Endothelial cell of umbilical vein (primary cell): ENCODE measurements at regions not wholly inside any gene's neighbourhood (a gene's known extent, or its start where the extent isn't known, plus 50 kb on each side); places are given as distances from the start of the nearest gene placed in this dataset.
"Not testable (repeated sequence)": the region's sequence is repeated elsewhere in the genome, so short reads cannot be mapped to it uniquely, and the experiment has no call there.

ENCODE experiments used
- BruUV-seq: library from RNA; stranded (reverse); fragments of 400-500 nt; replicated peaks from 2 replicates; lab custom pipeline; 2021; lab: Mats Ljungman, UMichigan
- CTCF ChIA-PET: fragments of 300-600, 350-600 bp; sonication (Branson Sonifier 250); formaldehyde crosslinking; loops from one replicate; lab custom pipeline; 2021; ENCODE audit warnings: antibody characterized with exemption, inconsistent platforms; lab: Charles Lee
- POLR2A ChIA-PET: fragments of 300-600, 350-600 bp; sonication (Branson Sonifier 250); formaldehyde crosslinking; loops from one replicate; lab custom pipeline; 2021; ENCODE audit warnings: antibody characterized with exemption, inconsistent platforms; lab: Charles Lee
- DNase-seq: peaks from one replicate; pipeline ENCODE4 v3.0.0-alpha.2; 2011; ENCODE audit warnings: low read depth, low spot score
- FAIRE-seq: peaks from 2 replicates; lab custom pipeline; 2011; peaks lifted over from hg19 to GRCh38; lab: Jason Lieb, UNC
- H2AFZ ChIP-seq: 2 replicates; pipeline ENCODE4 v1.6.0; 2012; ENCODE audit warnings: low read depth, low read length, control low read depth, inconsistent platforms
- H3K27ac ChIP-seq: 2 replicates; pipeline ENCODE4 v1.5.1; 2011; ENCODE audit warnings: low read depth, mild to moderate bottlenecking, control low read depth, low read length, moderate library complexity; ENCODE audit not compliant: insufficient read depth
- H3K27me3 ChIP-seq, 2 experiments: 2 replicates each; pipeline versions ENCODE4 v1.6.0 to v1.6.1; 2011; ENCODE audit warnings: low read length in 2 of 2, mixed read lengths in 1 of 2; ENCODE audit not compliant: control insufficient read depth in 2 of 2, insufficient read depth in 2 of 2
- H3K36me3 ChIP-seq, 2 experiments: 2 replicates in 1 of 2; 3 replicates in 1 of 2; pipeline ENCODE4 v1.5.1; 2011; ENCODE audit warnings: low read length in 2 of 2, mild to moderate bottlenecking in 1 of 2, moderate library complexity in 1 of 2; ENCODE audit not compliant: control insufficient read depth in 2 of 2, insufficient read depth in 2 of 2; ENCODE audit errors: extremely low read depth in 1 of 2
- H3K4me1 ChIP-seq: 3 replicates; pipeline ENCODE4 v1.5.1; 2011; ENCODE audit warnings: mild to moderate bottlenecking, low read length; ENCODE audit not compliant: control insufficient read depth, insufficient read depth; ENCODE audit errors: extremely low read depth
- H3K4me2 ChIP-seq: 2 replicates; pipeline ENCODE4 v1.6.1; 2011; ENCODE audit warnings: low read length, control low read depth, mixed read lengths; ENCODE audit not compliant: insufficient read depth
- H3K4me3 ChIP-seq, 3 experiments: fragments of 200-600 bp in 1 of 3; sonication (generic), shearing (Covaris generic) in 1 of 3; replicated peaks in 1 of 3; 2 replicates each; pipeline ENCODE4 v1.5.1; 2011 to 2016; ENCODE audit warnings: control low read depth in 3 of 3, low read length in 3 of 3, mild to moderate bottlenecking in 2 of 3, inconsistent platforms in 1 of 3, low read depth in 1 of 3, moderate library complexity in 1 of 3; ENCODE audit not compliant: insufficient read depth in 1 of 3
- H3K79me2 ChIP-seq: 2 replicates; pipeline ENCODE4 v1.6.0; 2012; ENCODE audit warnings: low read length, inconsistent platforms; ENCODE audit not compliant: control insufficient read depth, insufficient read depth
- H3K9ac ChIP-seq: replicated peaks from 2 replicates; pipeline ENCODE3; 2011; ENCODE audit warnings: low read length, control low read depth; ENCODE audit not compliant: insufficient read depth; ENCODE audit errors: extremely low read depth
- H3K9me1 ChIP-seq: replicated peaks from 3 replicates; pipeline ENCODE4 v1.6.0; 2011; ENCODE audit warnings: mild to moderate bottlenecking, low read length; ENCODE audit not compliant: control insufficient read depth, insufficient read depth; ENCODE audit errors: extremely low read depth
- H3K9me3 ChIP-seq: replicated peaks from 2 replicates; pipeline ENCODE4 v1.5.1; 2012; ENCODE audit warnings: low read length, inconsistent platforms; ENCODE audit not compliant: control insufficient read depth, insufficient read depth
- H4K20me1 ChIP-seq: replicated peaks from 2 replicates; pipeline ENCODE3; 2011; ENCODE audit warnings: mild to moderate bottlenecking, low read length; ENCODE audit not compliant: control insufficient read depth, insufficient read depth; ENCODE audit errors: extremely low read depth
- MAX ChIP-seq: IDR thresholded peaks from 2 replicates; pipeline ENCODE4 v1.6.1; 2011; ENCODE audit not compliant: insufficient read depth, insufficient read length
- dilution Hi-C: fragments of 300-500 bp; cut with MboI; formaldehyde crosslinking; loops from one replicate; pipeline ENCODE4 v1.15.0; 2019; ENCODE audit warnings: low sequenced_read_pairs; ENCODE audit not compliant: extremely low pct_ligation_motif_present
- intact Hi-C: fragments of 100-400 bp; cut with micrococcal nuclease; formaldehyde crosslinking; loops from one replicate; pipeline ENCODE4 v1.10.0; 2022

- BruUV-seq, H2AFZ ChIP-seq, CTCF ChIA-PET, H3K4me3 ChIP-seq, POLR2A ChIA-PET, H3K9me1 ChIP-seq, H3K36me3 ChIP-seq, intact Hi-C loops, H4K20me1 ChIP-seq, H3K27me3 ChIP-seq, H3K4me1 ChIP-seq, H3K9me3 ChIP-seq, H3K4me2 ChIP-seq, H3K27ac ChIP-seq, FAIRE-seq, H3K79me2 ChIP-seq, H3K9ac ChIP-seq, dilution Hi-C loops: not testable (repeated sequence)
- peak; percentile 67 for DNase-seq
- peak; percentile 48 for TF ChIP-seq MAX
These were observed 1690.6 kb downstream of the SPATA31A7 start for GRCh38 chr9:62880453-62880852.

- H3K9ac ChIP-seq, H3K27ac ChIP-seq, H2AFZ ChIP-seq, FAIRE-seq, BruUV-seq, H3K4me1 ChIP-seq, CTCF ChIA-PET, H3K27me3 ChIP-seq, intact Hi-C loops, H3K79me2 ChIP-seq, POLR2A ChIA-PET, H3K9me1 ChIP-seq, H3K36me3 ChIP-seq, H4K20me1 ChIP-seq, dilution Hi-C loops, DNase-seq, H3K9me3 ChIP-seq, H3K4me3 ChIP-seq, H3K4me2 ChIP-seq: not testable (repeated sequence)
These were observed 1691.1 kb downstream of the SPATA31A7 start for GRCh38 chr9:62880971-62881370.

- H3K4me3 ChIP-seq, CTCF ChIA-PET, H4K20me1 ChIP-seq, DNase-seq, H3K27me3 ChIP-seq, intact Hi-C loops, dilution Hi-C loops, H3K4me1 ChIP-seq, H3K4me2 ChIP-seq, H3K9me3 ChIP-seq, H3K27ac ChIP-seq, H2AFZ ChIP-seq, H3K36me3 ChIP-seq, H3K79me2 ChIP-seq, POLR2A ChIA-PET, H3K9me1 ChIP-seq, BruUV-seq, FAIRE-seq, H3K9ac ChIP-seq: not testable (repeated sequence)
These were observed 1692.0 kb downstream of the SPATA31A7 start for GRCh38 chr9:62881811-62882210.

- BruUV-seq, CTCF ChIA-PET, H3K79me2 ChIP-seq, H3K4me3 ChIP-seq, intact Hi-C loops, dilution Hi-C loops, DNase-seq, H3K36me3 ChIP-seq, POLR2A ChIA-PET, H3K4me1 ChIP-seq, H3K9me3 ChIP-seq, H3K27ac ChIP-seq, H4K20me1 ChIP-seq, H3K9me1 ChIP-seq, H2AFZ ChIP-seq, H3K4me2 ChIP-seq, H3K27me3 ChIP-seq, H3K9ac ChIP-seq, FAIRE-seq: not testable (repeated sequence)
These were observed 1692.9 kb downstream of the SPATA31A7 start for GRCh38 chr9:62882717-62883116.
